Erythroblast (primary cell): ENCODE measurements at regions not wholly inside any gene's neighbourhood (a gene's known extent, or its start where the extent isn't known, plus 50 kb on each side); places are given as distances from the start of the nearest gene placed in this dataset.
"Not testable (repeated sequence)": the region's sequence is repeated elsewhere in the genome, so short reads cannot be mapped to it uniquely, and the experiment has no call there.

Experiments
- DNase-seq, 2 experiments: peaks; one replicate each; lab custom pipeline; 2025; lab: John Stamatoyannopoulos, UW
- GATA1 ChIP-seq: IDR thresholded peaks from 2 replicates; pipeline ENCODE4 v1.6.1; 2011; ENCODE audit warnings: low read depth, mild to moderate bottlenecking, control low read depth, low read length, moderate library complexity
- POLR2A ChIP-seq: IDR thresholded peaks from 2 replicates; pipeline ENCODE4 v1.6.1; 2011; ENCODE audit warnings: mild to moderate bottlenecking, low read length

GRCh38 chr2:155525199-155525598, 807.3 kb downstream of the NR4A2 start:
- no peak for DNase-seq
- TF ChIP-seq POLR2A (no peak), GATA1 (no peak)

- TF ChIP-seq POLR2A: no peak
- no peak for TF ChIP-seq GATA1
- no peak for DNase-seq
Measured at GRCh38 chr2:155519529-155520130, 812.9 kb downstream of the NR4A2 start.

GRCh38 chr2:155518094-155518493, 814.4 kb downstream of the NR4A2 start:
- TF ChIP-seq GATA1 (no peak), POLR2A (no peak)
- no peak for DNase-seq

- TF ChIP-seq POLR2A (no peak), GATA1 (no peak)
- DNase-seq: no peak
Measured at GRCh38 chr2:155517362-155517761, 815.2 kb downstream of the NR4A2 start.

- TF ChIP-seq POLR2A (no peak), GATA1 (no peak)
- DNase-seq: no peak
Measured at GRCh38 chr2:155513248-155513647, 814.8 kb downstream of the KCNJ3 start.

- DNase-seq: no peak
- TF ChIP-seq GATA1: no peak
- no peak for TF ChIP-seq POLR2A
Measured at GRCh38 chr2:155502766-155503165, 804.3 kb downstream of the KCNJ3 start.

- no peak for DNase-seq
- no peak for TF ChIP-seq GATA1
- no peak for TF ChIP-seq POLR2A
Measured at GRCh38 chr2:155498106-155498505, 799.6 kb downstream of the KCNJ3 start.

GRCh38 chr2:155494744-155495143, 796.2 kb downstream of the KCNJ3 start:
- no peak for TF ChIP-seq POLR2A
- no peak for TF ChIP-seq GATA1
- no peak for DNase-seq

- no peak for TF ChIP-seq POLR2A
- TF ChIP-seq GATA1: no peak
- no peak for DNase-seq
Measured at GRCh38 chr2:155485141-155485842, 786.8 kb downstream of the KCNJ3 start.

- TF ChIP-seq GATA1 (no peak), POLR2A (no peak)
- DNase-seq: no peak
Measured at GRCh38 chr2:155481141-155481540, 782.6 kb downstream of the KCNJ3 start.

- not testable (repeated sequence) for DNase-seq
Measured at GRCh38 chr2:155472018-155472417, 773.5 kb downstream of the KCNJ3 start.

GRCh38 chr2:155456222-155456621, 757.7 kb downstream of the KCNJ3 start:
- no peak for DNase-seq
- TF ChIP-seq GATA1 (no peak), POLR2A (no peak)

GRCh38 chr2:155442755-155443372, 744.4 kb downstream of the KCNJ3 start:
- TF ChIP-seq GATA1 (no peak), POLR2A (no peak)
- DNase-seq: no peak

- no peak for DNase-seq
- TF ChIP-seq POLR2A: no peak
- TF ChIP-seq GATA1: no peak
Measured at GRCh38 chr2:155442088-155442487, 743.6 kb downstream of the KCNJ3 start.

GRCh38 chr2:155431004-155431507, 732.6 kb downstream of the KCNJ3 start:
- no peak for DNase-seq
- no peak for TF ChIP-seq GATA1
- TF ChIP-seq POLR2A: no peak

- no peak for TF ChIP-seq POLR2A
- DNase-seq: no peak
Measured at GRCh38 chr2:155427470-155427869, 729.0 kb downstream of the KCNJ3 start.
